ENCODE measurements at regions not wholly inside any gene's neighbourhood (a gene's known extent, or its start where the extent isn't known, plus 50 kb on each side); places are given as distances from the start of the nearest gene placed in this dataset.

- Histone ChIP-seq H3K9me3 (no peaks in the 10 kb centered on the region), H3K27me3 (ENCODE audit: low read depth) (peaks cover 31% of the 10 kb centered on the region), H3K4me3 (peak overlapping the region; percentile 67), H3K4me1 (peaks cover 22% of the 10 kb centered on the region), H3K27ac (no peak overlapping the region), H3K36me3 (no peaks in the 10 kb centered on the region)
- intact Hi-C loops (cut with DNase I) = no loop called here
- no peak for TF ChIP-seq CTCF (IDR thresholded peaks at IDR 0.05)
- DNase-seq (no peak), ATAC-seq (no peak)
Measured at GRCh38 chr17:72590382-72590781, 469.6 kb downstream of the SOX9 start.

GRCh38 chr17:72590882-72591281, 470.1 kb downstream of the SOX9 start:
- peak overlapping the region; percentile 24 for H3K27ac ChIP-seq
- peaks cover 22% of the 10 kb centered on the region for H3K4me1 ChIP-seq
- H3K27me3 ChIP-seq (ENCODE audit: low read depth) = peaks cover 31% of the 10 kb centered on the region
- intact Hi-C loops (cut with DNase I) = no loop called here
- H3K4me3 ChIP-seq = peak overlapping the region; percentile 67
- no peaks in the 10 kb centered on the region for H3K36me3 ChIP-seq
- H3K9me3 ChIP-seq = no peaks in the 10 kb centered on the region
- no peak for DNase-seq
- no peak for TF ChIP-seq CTCF (IDR thresholded peaks at IDR 0.05)
- no peak for ATAC-seq

GRCh38 chr17:72591289-72592241, 470.7 kb downstream of the SOX9 start:
- TF ChIP-seq CTCF (IDR thresholded peaks at IDR 0.05) = no peak
- peak overlapping the region; percentile 33 for H3K27ac ChIP-seq

GRCh38 chr17:72592242-72592966, 471.6 kb downstream of the SOX9 start:
- Histone ChIP-seq H3K27ac (peak overlapping the region; percentile 33), H3K27me3 (ENCODE audit: low read depth) (peaks cover 31% of the 10 kb centered on the region), H3K36me3 (no peaks in the 10 kb centered on the region), H3K9me3 (no peaks in the 10 kb centered on the region), H3K4me1 (peaks cover 22% of the 10 kb centered on the region), H3K4me3 (peak overlapping the region; percentile 67)
- intact Hi-C loops (cut with DNase I) = no loop called here
- DNase-seq = peak; percentile 78
- peak; percentile 81 to 92 for ATAC-seq
- no peak for TF ChIP-seq CTCF (IDR thresholded peaks at IDR 0.05)

More at GRCh38 chr17:72591289-72592241, 470.7 kb downstream of the SOX9 start:
- no peaks in the 10 kb centered on the region for H3K9me3 ChIP-seq
- peak overlapping the region; percentile 67 for H3K4me3 ChIP-seq
- peaks cover 31% of the 10 kb centered on the region for H3K27me3 ChIP-seq (ENCODE audit: low read depth)
- peaks cover 22% of the 10 kb centered on the region for H3K4me1 ChIP-seq
- no peaks in the 10 kb centered on the region for H3K36me3 ChIP-seq
- ATAC-seq (peak; percentile 30 to 33), DNase-seq (peak; percentile 49)
- intact Hi-C loops (cut with DNase I) = no loop called here

GRCh38 chr17:72592967-72593325, 472.1 kb downstream of the SOX9 start:
- H3K27ac ChIP-seq = no peak overlapping the region
- DNase-seq (no peak), ATAC-seq (no peak)
- TF ChIP-seq CTCF (IDR thresholded peaks at IDR 0.05) = no peak
- no peaks in the 10 kb centered on the region for H3K9me3 ChIP-seq
- peaks cover 35% of the 10 kb centered on the region for H3K27me3 ChIP-seq (ENCODE audit: low read depth)
- H3K4me1 ChIP-seq = peaks cover 22% of the 10 kb centered on the region
- no peaks in the 10 kb centered on the region for H3K36me3 ChIP-seq
- no peak overlapping the region for H3K4me3 ChIP-seq
- intact Hi-C loops (cut with DNase I) = no loop called here
